Adrenal gland (tissue), 5 donors: ENCODE measurements at regions not wholly inside any gene's neighbourhood (a gene's known extent, or its start where the extent isn't known, plus 50 kb on each side); places are given as distances from the start of the nearest gene placed in this dataset.

Experiments used
- CTCF ChIP-seq, 6 experiments: fragments of 450-650 bp in 4 of 6; fragments of 200-600 bp in 2 of 6; sonication (generic) in 1 of 6; IDR thresholded peaks; 1 replicate in 5 of 6; 2 replicates in 1 of 6; pipeline versions ENCODE4 v1.5.1 to v1.8.0; 2016 to 2021; ENCODE audit warnings: antibody characterized with exemption in 6 of 6, mild to moderate bottlenecking in 2 of 6, moderate library complexity in 1 of 6
- POLR2A ChIP-seq, 2 donors: fragments of 450-650 bp; IDR thresholded peaks; one replicate each; pipeline ENCODE4 v1.6.1; 2017; ENCODE audit warnings: antibody characterized with exemption in 2 of 2, mild to moderate bottlenecking in 2 of 2, moderate library complexity in 1 of 2
- donor health status: DM: no; HTN: no; CAD: no.

- no peak for TF ChIP-seq CTCF (IDR thresholded peaks at IDR 0.05)
- no peak for TF ChIP-seq POLR2A (IDR thresholded peaks at IDR 0.05)
Measured at GRCh38 chr6:14422917-14423316, 305.3 kb downstream of the CD83 start.
